Renal cortical epithelial cell (primary cell): ENCODE measurements at regions not wholly inside any gene's neighbourhood (a gene's known extent, or its start where the extent isn't known, plus 50 kb on each side); places are given as distances from the start of the nearest gene placed in this dataset.
A peak's percentile ranks its signal among the peaks of the same experiment; 100 is the strongest.
"Not testable (repeated sequence)": the region's sequence is repeated elsewhere in the genome, so short reads cannot be mapped to it uniquely, and the experiment has no call there.

Experiments
- DNase-seq: peaks from one replicate; pipeline ENCODE4 v3.0.0-alpha.2; 2011; ENCODE audit warnings: low read depth

DNA sequence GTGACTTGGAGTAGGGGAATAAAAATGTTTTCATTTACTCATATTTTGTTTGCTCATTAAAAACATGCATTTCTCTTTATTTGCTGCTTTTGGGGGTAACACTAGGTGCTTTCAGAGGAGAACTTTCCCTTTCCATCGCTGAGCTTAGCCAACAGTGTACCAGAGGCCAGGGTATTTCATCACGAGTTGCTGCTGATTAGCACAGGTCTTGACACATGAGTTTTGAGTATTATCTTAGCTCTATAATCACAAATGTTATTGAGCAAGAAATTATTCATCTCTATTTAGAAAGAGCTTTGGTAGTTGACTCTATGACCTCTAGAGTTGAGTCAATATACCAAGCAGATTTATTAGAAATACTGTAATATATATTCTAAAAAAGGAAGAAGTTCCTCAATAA lies 375.9 kb downstream of the NXPH1 start:
- no peak for DNase-seq

DNA sequence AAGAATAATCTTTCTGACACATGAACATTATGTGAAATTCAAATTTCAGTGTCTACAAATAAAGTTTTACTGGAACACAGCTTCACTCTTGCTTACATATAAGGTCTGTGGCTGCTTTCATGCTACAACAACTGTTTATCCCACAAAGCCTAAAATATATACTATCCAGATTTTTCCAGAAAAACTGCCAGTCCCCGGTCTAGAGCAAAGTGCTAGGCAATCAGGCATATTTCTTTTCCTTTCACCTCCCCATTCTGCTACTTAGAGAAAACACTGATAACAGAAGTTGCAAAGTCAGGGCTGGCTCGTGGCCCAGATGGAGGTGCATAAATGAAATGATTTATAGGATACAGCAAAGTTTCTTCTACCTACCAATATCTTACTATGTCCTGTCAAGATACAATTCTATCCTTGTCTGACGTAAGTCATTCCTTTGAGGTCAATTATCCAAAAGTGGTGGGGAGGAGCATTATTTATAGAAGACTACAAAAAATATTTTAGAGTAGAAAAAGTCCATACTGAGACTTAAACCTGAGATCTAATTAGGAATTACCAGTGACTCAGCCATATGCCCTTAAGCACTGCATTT lies 384.1 kb downstream of the NXPH1 start:
- DNase-seq = no peak

DNA sequence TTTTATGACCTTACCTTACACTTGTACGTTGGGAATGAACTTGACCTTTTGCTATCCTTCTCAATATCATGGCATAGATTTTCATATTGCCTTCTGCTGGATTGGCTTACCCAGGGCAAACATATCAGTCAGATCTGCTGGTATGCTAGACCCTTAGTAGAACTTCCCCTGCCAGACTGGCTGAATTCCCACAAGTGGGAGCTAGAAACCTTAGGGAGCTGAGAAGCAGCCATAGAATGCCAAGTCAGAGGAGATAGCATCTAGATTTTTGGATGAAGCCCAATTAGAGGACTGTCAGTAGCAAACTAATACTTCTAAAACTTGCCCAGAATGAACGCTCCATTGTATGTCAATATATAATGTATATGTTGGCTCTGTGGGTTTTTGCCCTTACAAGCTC lies 385.0 kb downstream of the NXPH1 start:
- no peak for DNase-seq

DNA sequence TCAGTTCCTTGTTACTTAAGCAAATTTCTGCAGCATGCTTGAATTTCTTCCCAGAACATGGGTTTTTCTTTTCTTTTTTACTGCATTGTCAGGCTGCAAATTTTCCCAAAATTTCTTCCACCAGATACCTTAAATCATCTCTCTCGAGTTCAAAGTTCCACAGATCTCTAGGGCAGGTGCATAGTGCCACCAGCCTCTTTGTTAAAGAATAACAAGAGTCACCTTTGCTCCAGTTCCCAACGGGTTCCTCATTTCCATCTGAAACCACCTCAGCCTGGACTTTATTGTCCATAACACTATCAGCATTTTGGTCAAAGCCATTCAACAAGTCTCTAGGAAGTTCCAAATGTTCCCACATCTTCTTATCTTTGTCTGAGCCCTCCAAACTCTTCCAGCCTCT lies 389.2 kb downstream of the NXPH1 start:
- no peak for DNase-seq

DNA sequence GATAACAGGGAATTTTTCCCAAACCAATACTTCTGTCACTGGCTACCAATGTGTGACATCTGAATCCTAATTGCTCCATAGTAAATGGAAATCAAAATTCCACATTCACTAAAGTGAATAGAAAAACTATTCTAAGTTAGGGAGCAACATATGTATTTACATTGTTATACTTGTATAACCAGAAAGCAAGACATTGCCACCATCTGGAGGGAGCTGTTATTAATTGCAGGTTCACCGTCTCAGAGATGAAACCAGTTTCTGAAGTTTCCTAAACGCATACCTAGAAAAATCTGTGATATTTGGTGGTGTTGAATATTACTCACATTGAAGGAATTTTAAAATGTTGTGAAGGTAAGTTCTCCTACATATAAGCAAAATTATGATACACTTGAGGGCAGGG lies 390.1 kb downstream of the NXPH1 start:
- no peak for DNase-seq

DNA sequence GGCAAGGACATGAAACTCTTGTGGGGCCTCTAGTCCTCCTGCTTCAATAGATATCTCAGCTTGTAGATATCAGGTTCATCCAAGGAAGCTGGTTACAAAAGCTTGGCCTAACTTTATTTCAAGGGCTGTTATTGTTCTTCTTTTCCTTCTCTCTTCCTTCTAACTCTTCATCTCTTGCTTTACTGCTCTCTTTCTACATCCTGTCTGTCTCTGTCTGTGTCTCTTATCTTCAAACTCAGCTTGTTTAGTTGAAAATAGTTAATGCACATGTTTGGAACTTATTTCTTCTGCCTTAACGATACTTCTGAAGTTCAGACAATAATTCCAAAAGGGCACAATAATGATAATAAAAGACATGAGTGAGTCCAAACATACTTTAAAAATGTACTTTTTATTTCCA lies 393.9 kb downstream of the NXPH1 start:
- DNase-seq = no peak

DNA sequence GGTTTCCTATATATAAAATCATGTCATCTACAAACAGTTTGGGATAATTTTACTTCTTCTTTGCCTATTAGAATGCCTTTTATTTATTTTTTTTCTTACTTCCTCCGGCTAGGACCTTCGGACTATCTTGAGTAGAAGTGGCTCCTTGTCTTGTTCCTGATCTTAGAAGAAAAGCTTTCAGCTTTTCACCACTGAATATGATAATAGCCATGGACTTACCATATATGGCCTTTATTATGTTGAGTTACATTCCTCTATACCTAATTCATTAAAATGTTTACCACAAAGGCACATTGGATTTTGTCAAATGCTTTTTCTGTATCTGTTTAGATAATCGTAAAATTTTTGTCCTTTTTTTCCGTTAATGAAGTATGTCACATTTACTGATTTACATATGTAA lies 395.7 kb downstream of the NXPH1 start:
- no peak for DNase-seq

DNA sequence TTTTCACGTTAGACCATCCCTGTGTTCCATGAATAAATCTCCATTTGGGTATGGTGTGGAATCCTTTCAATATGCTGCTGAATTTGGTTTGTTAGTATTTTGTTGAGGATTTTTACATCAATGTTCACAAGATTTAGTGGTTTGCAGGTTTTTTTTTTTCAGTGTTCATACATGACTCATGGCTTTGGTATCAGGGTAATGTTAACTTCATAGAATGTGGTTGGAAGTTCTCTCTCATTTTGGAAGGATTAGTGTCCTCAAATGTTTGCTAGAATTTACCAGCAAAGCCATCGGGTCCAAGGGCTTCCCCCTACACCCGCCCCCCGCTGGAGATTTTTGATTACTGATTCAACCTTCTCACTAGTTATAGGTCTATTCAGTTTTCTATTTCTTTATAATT lies 398.0 kb downstream of the NXPH1 start:
- DNase-seq = peak; percentile 0

DNA sequence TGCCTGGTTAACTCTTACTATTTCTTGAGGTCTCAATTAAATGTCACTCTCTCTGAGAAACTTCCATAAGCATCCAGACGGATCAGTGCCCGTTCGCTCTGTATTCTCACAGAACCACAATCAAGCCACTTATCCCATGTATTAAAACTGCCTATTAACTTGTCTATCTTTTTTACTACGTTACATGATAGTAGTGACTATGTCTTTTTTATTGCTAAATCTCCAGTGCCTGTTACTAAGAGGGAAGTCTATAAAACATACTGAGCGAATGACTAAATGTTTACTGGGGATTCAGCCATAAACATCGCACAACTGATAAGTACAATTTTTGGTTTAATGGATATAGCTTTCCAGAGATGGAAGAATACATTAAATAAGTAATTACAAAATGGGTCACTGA lies 399.9 kb downstream of the NXPH1 start:
- no peak for DNase-seq

DNA sequence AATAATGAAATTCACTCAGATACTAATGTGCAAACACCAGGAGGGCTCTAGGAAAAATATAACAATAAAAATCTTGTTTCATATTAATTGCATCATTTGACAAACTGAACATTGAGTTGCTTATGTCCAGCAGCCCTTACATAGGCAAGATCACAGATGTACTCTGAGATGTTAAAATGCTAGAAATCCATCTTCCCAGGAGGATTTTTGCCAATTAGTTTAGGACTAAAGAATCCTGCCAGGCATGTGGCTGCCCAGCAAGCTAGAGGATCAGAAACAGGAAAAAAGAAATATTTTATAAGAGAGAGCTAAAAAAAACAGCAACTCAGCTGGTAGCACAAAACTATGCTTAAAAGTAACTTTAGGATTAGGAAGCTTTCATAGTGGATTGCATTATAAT lies 407.8 kb downstream of the NXPH1 start:
- no peak for DNase-seq

DNA sequence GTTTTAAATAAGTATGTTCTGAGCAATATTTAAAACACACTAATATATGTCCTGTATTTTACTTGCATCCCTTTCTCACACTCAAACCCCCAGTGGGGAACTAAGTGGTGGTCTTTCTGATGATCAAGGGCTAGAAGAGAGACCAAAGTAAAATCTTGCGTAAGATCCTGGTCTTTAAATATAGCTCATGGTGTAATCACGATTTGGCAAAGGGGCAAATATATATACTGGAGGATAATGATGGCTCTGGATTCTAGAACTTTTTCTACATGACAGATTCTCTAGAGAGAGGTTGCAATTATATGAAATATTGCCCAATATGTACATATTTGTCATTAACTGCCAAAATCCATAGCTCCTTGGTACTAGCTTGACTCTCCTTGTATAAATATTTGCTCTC lies 438.3 kb downstream of the NXPH1 start:
- DNase-seq = no peak

DNA sequence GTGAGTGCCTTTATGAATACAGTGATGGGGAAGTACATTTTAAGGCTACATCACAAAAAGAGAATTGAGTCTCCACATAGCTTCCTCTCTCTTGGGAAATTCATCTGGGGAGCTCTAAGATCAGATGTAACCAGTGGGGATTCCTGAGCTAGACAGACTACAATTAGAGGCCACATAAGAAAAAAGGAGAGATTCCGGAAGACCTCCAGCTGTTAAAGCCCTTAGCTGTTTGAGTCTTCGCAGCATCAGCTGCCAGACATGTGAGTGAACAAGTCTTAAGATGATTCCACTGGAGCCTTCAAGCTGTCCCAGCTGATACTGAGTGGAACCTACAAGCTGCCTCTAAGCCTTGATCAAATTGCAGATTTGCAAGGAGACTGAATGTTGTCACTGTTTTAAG lies 448.5 kb downstream of the NXPH1 start:
- DNase-seq = no peak

DNA sequence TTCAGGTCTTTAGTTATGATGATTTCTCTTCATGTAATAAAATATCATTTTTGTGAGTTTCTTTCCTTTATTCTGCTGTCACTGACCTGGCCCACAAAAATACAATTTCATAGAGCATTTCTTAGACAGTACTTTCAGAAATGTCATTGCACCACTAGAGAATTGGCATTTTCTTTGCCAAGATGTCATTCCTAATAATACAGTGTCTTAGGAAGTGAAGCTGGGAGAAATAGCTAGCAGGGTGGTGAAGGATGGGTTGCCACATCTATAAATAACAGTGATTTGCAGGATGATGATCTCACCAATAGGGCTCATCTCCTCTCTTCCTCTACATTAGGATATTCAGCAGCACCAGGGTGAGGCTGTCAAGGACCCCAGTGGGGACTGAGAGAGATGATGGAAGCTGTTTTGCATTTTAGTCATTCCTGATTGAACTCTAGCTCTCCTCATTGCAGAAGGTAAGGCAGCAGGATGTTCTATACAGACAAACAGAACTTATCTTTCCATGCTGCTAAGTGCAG lies 452.1 kb downstream of the NXPH1 start:
- DNase-seq = no peak

DNA sequence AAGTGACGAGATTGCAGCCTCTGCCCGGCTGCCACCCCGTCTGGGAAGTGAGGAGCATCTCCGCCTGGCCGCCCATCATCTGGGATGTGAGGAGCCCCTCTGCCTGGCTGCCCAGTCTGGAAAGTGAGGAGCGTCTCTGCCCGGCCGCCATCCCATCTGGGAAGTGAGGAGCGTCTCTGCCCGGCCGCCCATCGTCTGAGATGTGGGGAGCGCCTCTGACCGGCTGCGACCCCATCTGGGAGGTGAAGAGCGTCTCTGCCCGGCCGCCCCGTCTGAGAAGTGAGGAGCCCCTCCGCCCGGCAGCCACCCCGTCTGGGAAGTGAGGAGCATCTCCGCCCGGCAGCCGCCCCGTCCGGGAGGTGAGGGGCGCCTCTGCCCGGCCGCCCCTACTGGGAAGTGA lies 456.9 kb downstream of the NXPH1 start:
- not testable (repeated sequence) for DNase-seq

DNA sequence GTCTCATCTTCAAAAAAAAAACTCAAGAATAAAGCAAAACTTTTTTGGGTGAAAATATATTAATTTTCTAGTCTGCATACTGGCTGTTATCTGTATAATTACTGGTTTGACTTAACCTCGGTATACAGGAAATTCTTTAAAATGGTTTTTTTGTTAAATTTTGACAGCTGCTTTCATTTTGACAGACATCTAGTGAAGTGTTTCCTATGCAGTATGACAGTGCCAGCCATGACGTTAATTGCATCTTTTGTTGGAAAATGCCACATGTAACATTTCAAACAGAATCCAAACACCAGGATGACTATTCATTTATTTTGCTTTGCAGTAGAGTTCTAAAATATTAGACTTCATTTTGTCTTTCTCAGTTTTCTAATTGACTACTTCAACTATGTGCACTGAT lies 460.4 kb downstream of the NXPH1 start:
- DNase-seq = no peak

DNA sequence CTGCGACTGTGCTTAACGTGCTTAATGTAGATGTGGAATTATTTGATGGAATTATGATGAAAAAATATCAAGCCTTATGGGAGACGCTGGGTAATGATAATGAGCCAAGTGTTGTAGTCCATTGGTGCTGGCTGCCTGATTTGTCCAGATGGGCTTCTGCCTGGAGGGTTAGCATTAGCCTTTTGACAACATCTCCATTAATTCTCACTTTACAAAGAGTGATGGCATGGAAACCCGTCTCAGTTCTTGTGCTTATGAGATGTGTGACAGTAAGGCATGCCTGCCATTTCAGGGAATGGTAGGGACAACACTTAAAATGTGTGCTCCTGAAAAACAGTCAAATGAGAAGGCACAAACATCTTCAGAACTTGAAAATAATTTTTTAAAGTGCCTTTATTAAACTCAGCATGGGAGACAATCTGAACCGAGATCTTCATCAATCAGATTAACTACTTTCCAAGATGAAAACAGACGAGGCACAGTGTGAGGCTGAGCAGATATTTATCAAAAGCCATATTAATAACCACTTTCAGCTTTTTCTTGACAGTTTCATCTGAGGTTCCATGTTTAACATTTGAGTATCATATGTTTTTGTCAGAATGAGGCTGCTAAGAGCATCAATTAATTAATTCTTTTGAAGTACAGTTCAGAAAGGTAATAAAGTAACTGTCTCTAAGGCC lies 473.1 kb downstream of the NXPH1 start:
- DNase-seq = no peak

DNA sequence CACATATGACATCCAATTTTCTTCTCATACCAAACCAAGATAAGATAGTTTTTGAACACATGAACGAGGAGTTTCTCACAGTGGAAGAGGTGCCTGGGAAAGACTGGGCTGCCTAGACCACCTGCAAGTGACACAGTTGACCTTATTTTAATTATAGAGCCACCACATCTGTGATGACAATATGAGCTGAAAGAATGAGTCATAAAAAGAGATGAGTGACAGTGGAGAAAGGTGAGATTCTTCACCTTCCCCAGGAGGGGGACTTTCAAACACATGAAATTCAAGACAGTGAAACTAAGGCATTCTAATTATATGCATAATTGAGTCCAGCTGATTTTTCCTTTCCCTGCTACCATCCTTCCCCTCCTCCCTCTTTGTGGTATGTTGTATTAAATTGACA lies 475.5 kb downstream of the NXPH1 start:
- no peak for DNase-seq

DNA sequence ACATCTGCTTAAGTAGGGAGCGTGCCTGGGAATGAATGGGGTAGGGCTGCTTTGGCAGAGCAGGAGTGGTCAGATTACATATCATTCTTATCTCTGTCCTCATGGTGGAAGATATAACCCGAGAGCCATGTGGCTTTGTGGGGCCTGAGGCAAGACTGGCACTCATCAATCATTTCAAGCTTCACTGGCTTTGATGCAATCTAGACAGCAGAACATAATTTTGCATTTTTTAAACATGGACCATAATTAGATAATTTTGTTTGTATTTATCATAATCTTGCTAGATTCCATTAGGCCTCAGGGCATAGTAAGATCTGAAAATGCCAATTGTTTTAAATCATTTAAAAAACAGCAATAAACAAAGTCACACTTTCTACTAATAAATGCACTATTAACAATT lies 480.3 kb downstream of the NXPH1 start:
- DNase-seq = no peak

DNA sequence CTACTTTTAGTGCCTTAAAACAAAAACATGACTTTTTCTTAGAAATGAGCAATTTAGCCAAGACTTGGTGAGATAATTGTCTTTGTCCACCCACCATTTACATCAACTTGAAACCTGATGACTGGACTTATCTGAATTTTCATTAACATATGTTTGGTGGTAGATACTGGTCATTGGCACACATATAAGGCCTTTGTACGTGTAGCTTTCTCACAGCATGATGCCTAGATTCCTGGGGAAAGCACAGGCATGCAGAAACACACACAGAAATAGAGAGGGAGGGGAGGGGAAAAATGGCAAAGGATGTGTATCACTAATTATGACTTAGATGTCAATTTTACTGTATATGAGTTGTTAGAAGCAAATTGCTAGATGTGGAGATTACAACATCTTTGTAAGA lies 488.4 kb downstream of the NXPH1 start:
- no peak for DNase-seq

DNA sequence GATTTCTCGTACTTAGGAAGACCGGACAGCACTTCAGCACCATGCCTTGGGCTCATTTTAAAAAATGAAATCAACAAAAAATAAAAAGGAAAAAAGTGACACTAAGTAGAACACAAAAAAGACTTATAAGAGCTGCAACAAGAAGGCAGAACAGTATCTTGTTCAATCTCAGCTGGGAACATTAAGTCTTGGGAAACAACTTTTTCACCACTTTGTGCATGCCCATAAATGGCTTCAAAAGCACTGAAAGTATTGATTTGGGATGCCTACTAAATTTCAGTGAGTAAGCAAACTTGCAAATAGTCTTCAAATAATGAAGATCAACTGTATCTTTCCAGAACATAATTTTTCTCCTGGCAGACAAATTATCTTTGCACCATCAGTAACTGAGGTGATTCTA lies 489.3 kb downstream of the NXPH1 start:
- no peak for DNase-seq

DNA sequence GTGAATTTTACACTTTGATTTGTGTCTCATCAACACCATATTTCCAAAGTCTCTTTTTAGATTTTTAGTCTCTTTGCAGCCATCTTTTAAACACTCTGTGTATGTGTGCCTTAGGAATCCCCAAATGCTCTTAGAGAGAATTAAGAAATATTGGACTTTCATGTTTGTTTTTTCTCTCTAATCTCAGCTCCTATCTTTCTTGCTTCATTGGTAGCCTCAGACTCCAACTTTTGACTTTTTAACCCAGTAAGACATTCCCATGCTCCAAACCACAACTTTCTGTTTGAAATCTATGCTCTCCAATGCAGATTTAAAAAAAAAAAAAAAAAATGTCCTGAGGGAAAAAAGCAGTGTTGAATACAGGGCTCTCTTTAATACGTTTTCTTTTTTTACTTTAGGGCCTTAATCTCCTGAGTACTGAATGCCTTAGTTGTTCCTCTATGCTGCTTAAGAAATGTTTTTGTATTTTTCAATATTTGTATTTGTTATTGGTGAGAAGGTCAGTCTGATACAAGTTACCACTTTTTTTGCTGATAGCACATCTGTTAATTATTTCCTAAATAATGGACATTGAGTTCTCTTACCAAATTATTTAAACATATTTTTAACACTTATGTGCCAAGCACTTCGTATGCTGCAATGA lies 489.9 kb downstream of the NXPH1 start:
- DNase-seq = no peak

DNA sequence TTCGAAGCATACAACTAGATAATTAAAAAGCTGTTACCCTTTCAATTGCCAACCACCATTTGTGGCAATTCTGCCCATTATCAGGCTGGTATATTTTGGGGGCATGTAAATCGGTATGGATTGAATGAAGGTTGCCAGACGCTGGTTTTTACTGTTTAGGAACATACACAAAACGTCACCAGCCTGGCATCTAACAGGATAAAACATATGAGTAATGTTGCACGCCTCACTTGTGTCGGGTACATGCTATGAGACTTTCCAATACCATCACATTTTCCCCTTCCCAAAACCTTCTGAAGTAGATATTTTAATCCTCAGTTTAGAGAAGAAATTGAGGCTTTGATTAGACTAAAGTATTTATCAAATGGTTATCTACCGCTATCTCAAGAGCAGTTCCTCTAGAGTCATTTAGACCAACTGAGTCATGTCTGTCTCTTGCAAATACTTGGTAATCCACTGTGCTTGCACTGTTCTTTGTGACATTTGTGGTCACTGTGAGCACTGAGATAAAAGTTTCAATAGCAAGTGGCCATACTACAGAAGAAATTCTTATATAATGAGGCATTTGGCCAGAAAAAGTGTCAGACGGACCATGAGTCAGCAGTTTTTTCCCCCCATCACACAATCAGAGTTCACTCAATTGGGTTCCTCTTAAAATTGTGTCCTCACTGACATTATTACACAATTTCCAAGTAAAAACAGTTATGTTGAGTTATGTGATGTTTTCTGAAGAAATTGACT lies 498.7 kb downstream of the NXPH1 start:
- DNase-seq = no peak

DNA sequence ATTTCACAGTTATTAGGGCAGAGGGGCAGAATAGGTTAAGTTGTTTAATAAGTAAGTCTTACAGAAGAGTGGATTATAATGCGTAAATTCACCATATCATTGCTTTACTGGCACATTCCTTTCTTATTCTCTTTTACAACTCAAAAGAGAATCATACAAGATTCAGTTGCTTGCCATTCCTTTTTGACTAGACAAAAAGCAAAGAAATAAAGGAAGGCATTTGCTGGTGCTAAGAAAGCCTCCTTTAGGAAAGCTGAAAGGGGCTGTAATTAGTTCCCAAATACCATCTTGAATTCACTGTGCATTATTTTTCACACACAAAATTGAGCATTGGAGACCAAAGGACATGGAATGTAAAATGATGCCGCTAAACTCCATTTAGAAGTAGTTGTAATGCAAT lies 499.3 kb downstream of the NXPH1 start:
- DNase-seq = no peak
